Stimulated activated memory B cell treated with anti-CD40 and anti-IgM and Interleukin-4, amounts not matched to agents 10 μg/mL and 1 μg/mL and 100 μg/mL, for 72 hours (primary cell): ENCODE measurements at regions not wholly inside any gene's neighbourhood (a gene's known extent, or its start where the extent isn't known, plus 50 kb on each side); places are given as distances from the start of the nearest gene placed in this dataset.

ENCODE experiments used
- ATAC-seq: fragments of 150-1000 bp; cut with Tn5 transposase; 2 replicates; pipeline ENCODE4 v1.10.0; 2021
- H3K27ac Mint-ChIP-seq: one replicate; pipeline ENCODE4 v1.8.0; 2022; ENCODE audit warnings: mild to moderate bottlenecking, mixed read lengths
- H3K27me3 Mint-ChIP-seq: one replicate; pipeline ENCODE4 v1.8.0; 2022; ENCODE audit warnings: mixed read lengths
- H3K36me3 Mint-ChIP-seq: one replicate; pipeline ENCODE4 v1.8.0; 2022; ENCODE audit warnings: mixed read lengths
- H3K4me1 Mint-ChIP-seq: one replicate; pipeline ENCODE4 v1.8.0; 2022; ENCODE audit warnings: mixed read lengths
- H3K4me3 Mint-ChIP-seq: one replicate; pipeline ENCODE4 v1.8.0; 2022; ENCODE audit warnings: mild to moderate bottlenecking, moderate library complexity, mixed read lengths
- H3K9me3 Mint-ChIP-seq: one replicate; pipeline ENCODE4 v1.8.0; 2022; ENCODE audit warnings: mixed read lengths

GRCh38 chr9:78835928-78836450 lies 539.1 kb downstream of the PSAT1 start:
- Mint-ChIP-seq H3K9me3 (no peaks in the 10 kb centered on the region), H3K4me3 (no peak overlapping the region), H3K4me1 (peaks cover 9% of the 10 kb centered on the region), H3K27me3 (no peaks in the 10 kb centered on the region), H3K27ac (no peak overlapping the region), H3K36me3 (no peaks in the 10 kb centered on the region)
- no peak for ATAC-seq

GRCh38 chr9:78839252-78839651 lies 542.3 kb downstream of the PSAT1 start:
- H3K4me3 Mint-ChIP-seq = no peak overlapping the region
- peaks cover 3% of the 10 kb centered on the region for H3K9me3 Mint-ChIP-seq
- no peak for ATAC-seq
- H3K27me3 Mint-ChIP-seq = no peaks in the 10 kb centered on the region
- peaks cover 3% of the 10 kb centered on the region for H3K36me3 Mint-ChIP-seq
- peaks cover 9% of the 10 kb centered on the region for H3K4me1 Mint-ChIP-seq
- no peak overlapping the region for H3K27ac Mint-ChIP-seq

- ATAC-seq = no peak
- H3K36me3 Mint-ChIP-seq = peaks cover 7% of the 10 kb centered on the region
- H3K4me3 Mint-ChIP-seq = no peak overlapping the region
- H3K27me3 Mint-ChIP-seq = no peaks in the 10 kb centered on the region
- peaks cover 7% of the 10 kb centered on the region for H3K9me3 Mint-ChIP-seq
- no peak overlapping the region for H3K27ac Mint-ChIP-seq
- no peaks in the 10 kb centered on the region for H3K4me1 Mint-ChIP-seq
These were observed 551.1 kb downstream of the PSAT1 start for GRCh38 chr9:78848061-78848460.

- Mint-ChIP-seq H3K9me3 (peaks cover 2% of the 10 kb centered on the region), H3K4me3 (no peak overlapping the region), H3K27me3 (peaks cover 12% of the 10 kb centered on the region), H3K4me1 (peaks cover 6% of the 10 kb centered on the region), H3K36me3 (no peaks in the 10 kb centered on the region), H3K27ac (no peak overlapping the region)
- ATAC-seq = no peak
These were observed 559.2 kb downstream of the PSAT1 start for GRCh38 chr9:78856144-78856543.

- Mint-ChIP-seq H3K27me3 (peaks cover 12% of the 10 kb centered on the region), H3K4me3 (no peak overlapping the region), H3K27ac (no peak overlapping the region), H3K9me3 (peaks cover 2% of the 10 kb centered on the region), H3K4me1 (peaks cover 6% of the 10 kb centered on the region), H3K36me3 (no peaks in the 10 kb centered on the region)
- ATAC-seq = no peak
These were observed 559.9 kb downstream of the PSAT1 start for GRCh38 chr9:78856781-78857180.

GRCh38 chr9:78857373-78858225 lies 560.7 kb downstream of the PSAT1 start:
- no peak for ATAC-seq
- Mint-ChIP-seq H3K9me3 (peaks cover 2% of the 10 kb centered on the region), H3K36me3 (no peaks in the 10 kb centered on the region), H3K27ac (no peak overlapping the region), H3K4me3 (no peak overlapping the region), H3K27me3 (peaks cover 12% of the 10 kb centered on the region), H3K4me1 (peaks cover 6% of the 10 kb centered on the region)

GRCh38 chr9:78858266-78858665 lies 561.3 kb downstream of the PSAT1 start:
- no peak for ATAC-seq

GRCh38 chr9:78860801-78861475 lies 564.0 kb downstream of the PSAT1 start:
- peaks cover 9% of the 10 kb centered on the region for H3K27me3 Mint-ChIP-seq
- no peaks in the 10 kb centered on the region for H3K36me3 Mint-ChIP-seq
- H3K4me3 Mint-ChIP-seq = no peak overlapping the region
- H3K27ac Mint-ChIP-seq = no peak overlapping the region
- no peak for ATAC-seq
- H3K4me1 Mint-ChIP-seq = peaks cover 6% of the 10 kb centered on the region
- H3K9me3 Mint-ChIP-seq = peaks cover 2% of the 10 kb centered on the region

More at GRCh38 chr9:78858266-78858665, 561.3 kb downstream of the PSAT1 start:
- Mint-ChIP-seq H3K4me3 (no peak overlapping the region), H3K36me3 (no peaks in the 10 kb centered on the region), H3K27ac (no peak overlapping the region), H3K9me3 (peaks cover 2% of the 10 kb centered on the region), H3K27me3 (peaks cover 12% of the 10 kb centered on the region), H3K4me1 (peaks cover 6% of the 10 kb centered on the region)

- H3K27ac Mint-ChIP-seq = no peak overlapping the region
- no peak overlapping the region for H3K4me3 Mint-ChIP-seq
- peaks cover 2% of the 10 kb centered on the region for H3K9me3 Mint-ChIP-seq
- no peaks in the 10 kb centered on the region for H3K27me3 Mint-ChIP-seq
- no peak for ATAC-seq
- H3K36me3 Mint-ChIP-seq = no peaks in the 10 kb centered on the region
- peaks cover 6% of the 10 kb centered on the region for H3K4me1 Mint-ChIP-seq
These were observed 566.6 kb downstream of the PSAT1 start for GRCh38 chr9:78863531-78863930.

- ATAC-seq = no peak
- H3K4me3 Mint-ChIP-seq = no peak overlapping the region
- H3K27me3 Mint-ChIP-seq = no peaks in the 10 kb centered on the region
- H3K27ac Mint-ChIP-seq = no peak overlapping the region
- no peaks in the 10 kb centered on the region for H3K36me3 Mint-ChIP-seq
- no peaks in the 10 kb centered on the region for H3K9me3 Mint-ChIP-seq
- H3K4me1 Mint-ChIP-seq = no peaks in the 10 kb centered on the region
These were observed 568.8 kb downstream of the PSAT1 start for GRCh38 chr9:78865737-78866136.

GRCh38 chr9:78866207-78867132 lies 569.5 kb downstream of the PSAT1 start:
- no peaks in the 10 kb centered on the region for H3K27me3 Mint-ChIP-seq
- ATAC-seq = no peak
- H3K27ac Mint-ChIP-seq = no peak overlapping the region
- no peaks in the 10 kb centered on the region for H3K9me3 Mint-ChIP-seq
- no peak overlapping the region for H3K4me3 Mint-ChIP-seq
- H3K4me1 Mint-ChIP-seq = no peaks in the 10 kb centered on the region
- H3K36me3 Mint-ChIP-seq = no peaks in the 10 kb centered on the region

GRCh38 chr9:78871086-78871451 lies 574.1 kb downstream of the PSAT1 start:
- Mint-ChIP-seq H3K27me3 (no peaks in the 10 kb centered on the region), H3K36me3 (no peaks in the 10 kb centered on the region), H3K9me3 (no peaks in the 10 kb centered on the region), H3K27ac (no peak overlapping the region), H3K4me3 (no peak overlapping the region), H3K4me1 (no peaks in the 10 kb centered on the region)
- ATAC-seq = no peak

GRCh38 chr9:78871452-78872331 lies 574.8 kb downstream of the PSAT1 start:
- Mint-ChIP-seq H3K4me3 (no peak overlapping the region), H3K27me3 (no peaks in the 10 kb centered on the region), H3K9me3 (no peaks in the 10 kb centered on the region), H3K36me3 (no peaks in the 10 kb centered on the region), H3K4me1 (no peaks in the 10 kb centered on the region), H3K27ac (no peak overlapping the region)
- no peak for ATAC-seq

- Mint-ChIP-seq H3K27ac (no peak overlapping the region), H3K36me3 (no peaks in the 10 kb centered on the region), H3K9me3 (no peaks in the 10 kb centered on the region), H3K4me3 (no peak overlapping the region), H3K4me1 (no peaks in the 10 kb centered on the region), H3K27me3 (no peaks in the 10 kb centered on the region)
- ATAC-seq = no peak
These were observed 577.1 kb downstream of the PSAT1 start for GRCh38 chr9:78874061-78874460.
